Mononuclear cell (primary cell): ENCODE measurements at regions not wholly inside any gene's neighbourhood (a gene's known extent, or its start where the extent isn't known, plus 50 kb on each side); places are given as distances from the start of the nearest gene placed in this dataset.

Experiments used
- H3K27me3 ChIP-seq: 2 replicates; pipeline ENCODE4 v1.6.0; 2011; ENCODE audit warnings: low read length, control low read depth; ENCODE audit not compliant: insufficient read depth
- H3K4me1 ChIP-seq: 2 replicates; pipeline ENCODE4 v1.5.1; 2011; ENCODE audit warnings: mild to moderate bottlenecking, low read length, control low read depth; ENCODE audit not compliant: insufficient read depth
- H3K4me3 ChIP-seq: 2 replicates; pipeline ENCODE4 v1.5.1; 2011; ENCODE audit warnings: mild to moderate bottlenecking, low read length, moderate library complexity
- H3K9me3 ChIP-seq: 2 replicates; pipeline ENCODE4 v1.5.1; 2011; ENCODE audit warnings: low read depth, mild to moderate bottlenecking, control low read depth, low read length

- Histone ChIP-seq H3K27me3 (no peaks in the 10 kb centered on the region), H3K4me1 (no peaks in the 10 kb centered on the region), H3K4me3 (no peak overlapping the region), H3K9me3 (no peaks in the 10 kb centered on the region)
These were observed 312.6 kb downstream of the FGFR2 start for GRCh38 chr10:121285406-121286196.

GRCh38 chr10:121288011-121288410 is 310.2 kb downstream of the FGFR2 start:
- no peaks in the 10 kb centered on the region for H3K9me3 ChIP-seq
- no peaks in the 10 kb centered on the region for H3K27me3 ChIP-seq
- no peak overlapping the region for H3K4me3 ChIP-seq
- H3K4me1 ChIP-seq, result no peaks in the 10 kb centered on the region

DNA sequence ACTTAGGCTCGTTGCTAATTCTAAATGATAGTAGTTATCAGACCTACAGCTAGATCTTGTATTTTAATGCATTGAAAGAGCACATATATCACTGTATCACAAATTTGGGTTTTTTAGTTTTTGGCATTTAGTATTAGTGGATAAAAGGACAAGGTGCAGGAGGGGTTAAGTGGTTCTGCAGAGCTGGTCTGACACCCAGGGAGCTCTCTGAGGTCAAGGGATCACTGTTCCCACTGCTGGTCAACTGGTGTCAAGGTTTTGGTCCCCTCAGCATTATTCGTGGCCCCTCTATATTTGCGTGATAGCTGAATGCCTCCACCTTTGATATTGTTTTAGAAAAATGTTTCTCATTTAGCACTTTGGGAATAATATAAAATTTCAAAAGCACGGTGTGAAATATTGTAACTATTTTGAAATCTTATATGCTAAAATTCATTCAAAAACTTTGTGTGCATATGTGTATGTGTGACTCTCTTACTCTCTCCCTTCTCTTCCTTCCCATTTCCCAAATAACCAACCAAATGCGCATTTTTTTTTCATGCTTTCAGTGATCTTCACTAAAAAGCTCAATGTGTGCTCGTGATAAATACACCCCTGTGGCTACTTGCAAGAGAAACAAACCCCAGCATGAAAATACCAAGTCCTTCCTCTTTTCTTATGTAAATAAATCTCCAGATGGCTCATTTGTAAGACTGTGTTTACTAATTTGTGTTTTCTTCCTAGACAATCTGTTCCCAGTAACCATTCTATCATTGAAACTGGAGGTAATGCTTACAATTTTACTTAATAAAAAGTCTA is 309.2 kb downstream of the FGFR2 start:
- Histone ChIP-seq H3K9me3 (no peaks in the 10 kb centered on the region), H3K27me3 (no peaks in the 10 kb centered on the region), H3K4me3 (no peak overlapping the region), H3K4me1 (no peaks in the 10 kb centered on the region)

DNA sequence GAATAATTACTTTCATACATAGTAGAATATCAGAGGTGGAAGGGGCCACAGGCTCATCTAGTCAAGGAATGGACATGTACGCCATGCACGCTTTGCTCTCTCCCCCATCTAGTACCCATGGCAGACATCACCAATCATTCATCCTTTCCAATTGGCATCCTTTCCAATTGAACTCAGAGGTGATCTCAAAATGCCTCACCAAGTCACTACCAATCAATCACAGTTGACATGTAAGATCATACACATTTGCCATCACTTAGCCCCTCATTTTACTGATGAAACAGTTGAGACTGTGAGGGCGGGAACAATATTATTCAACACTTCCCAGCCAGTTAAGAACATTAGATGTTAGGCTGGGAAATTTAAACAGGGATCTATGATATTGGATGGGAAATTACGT is 308.4 kb downstream of the FGFR2 start:
- Histone ChIP-seq H3K4me3 (no peak overlapping the region), H3K27me3 (no peaks in the 10 kb centered on the region), H3K4me1 (no peaks in the 10 kb centered on the region), H3K9me3 (no peaks in the 10 kb centered on the region)

DNA sequence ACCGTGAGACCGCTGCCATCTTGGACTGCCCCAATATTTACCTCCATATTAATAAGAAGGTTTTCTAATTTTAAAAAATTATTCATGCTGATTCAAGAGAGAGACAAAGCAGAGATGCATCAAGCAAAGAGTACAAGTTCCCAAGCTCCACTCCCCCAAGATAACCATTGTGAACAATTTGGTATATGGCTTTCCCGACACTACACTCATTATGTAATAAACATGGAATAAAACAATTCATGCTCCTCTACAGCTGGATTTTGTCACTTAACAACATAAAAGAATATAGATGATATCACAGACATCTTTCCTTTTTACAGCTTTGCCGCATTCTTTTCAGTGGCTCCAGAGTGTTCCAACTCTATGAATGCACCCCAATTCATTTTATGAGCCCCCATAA is 307.6 kb downstream of the FGFR2 start:
- Histone ChIP-seq H3K4me3 (no peak overlapping the region), H3K27me3 (no peaks in the 10 kb centered on the region), H3K9me3 (no peaks in the 10 kb centered on the region), H3K4me1 (no peaks in the 10 kb centered on the region)

GRCh38 chr10:121291376-121291775 is 306.9 kb downstream of the FGFR2 start:
- Histone ChIP-seq H3K9me3 (no peaks in the 10 kb centered on the region), H3K27me3 (no peaks in the 10 kb centered on the region), H3K4me1 (no peaks in the 10 kb centered on the region), H3K4me3 (no peak overlapping the region)

DNA sequence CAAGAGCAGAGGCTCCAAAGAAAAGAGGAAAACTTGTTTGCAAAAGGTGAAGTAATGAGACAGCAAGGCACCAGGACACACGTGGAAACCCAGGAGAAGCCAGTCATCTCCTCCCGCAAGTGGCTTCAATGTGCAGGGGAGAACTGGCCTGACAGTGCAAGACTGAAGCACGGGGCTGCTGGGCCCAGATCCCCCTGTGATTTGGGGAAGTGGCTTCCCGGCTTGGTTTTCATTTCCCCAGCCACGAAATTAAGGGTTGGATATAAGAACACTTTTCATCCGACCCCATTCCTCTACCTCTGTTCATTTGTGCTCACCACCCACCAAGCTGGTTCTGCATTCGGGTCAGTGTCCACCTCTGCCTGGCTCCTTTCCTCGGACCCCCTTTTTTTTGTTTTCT is 306.4 kb downstream of the FGFR2 start:
- H3K9me3 ChIP-seq, result no peaks in the 10 kb centered on the region
- no peak overlapping the region for H3K4me3 ChIP-seq
- H3K27me3 ChIP-seq, result no peaks in the 10 kb centered on the region
- H3K4me1 ChIP-seq, result no peaks in the 10 kb centered on the region

DNA sequence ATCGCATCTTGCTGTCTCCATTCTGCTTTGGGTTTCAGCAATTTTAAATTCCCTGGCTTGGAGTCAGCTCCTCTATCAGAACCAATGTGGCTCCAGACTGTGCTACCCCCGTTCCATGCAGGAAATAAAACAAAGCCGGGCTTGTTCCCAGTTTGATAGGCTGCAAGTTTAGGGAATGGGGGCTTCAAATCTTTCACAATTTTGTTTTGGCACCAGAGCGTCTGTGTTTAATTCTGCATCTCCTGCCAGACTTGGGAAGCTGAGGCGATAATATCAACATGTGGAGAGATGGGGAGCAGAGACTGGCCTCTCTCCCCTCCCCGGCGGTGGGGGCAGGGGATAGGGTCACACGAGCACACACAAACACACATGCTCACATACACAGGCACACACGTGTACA is 305.9 kb downstream of the FGFR2 start:
- H3K4me1 ChIP-seq, result no peaks in the 10 kb centered on the region
- no peaks in the 10 kb centered on the region for H3K27me3 ChIP-seq
- H3K9me3 ChIP-seq, result no peaks in the 10 kb centered on the region
- H3K4me3 ChIP-seq, result no peak overlapping the region

DNA sequence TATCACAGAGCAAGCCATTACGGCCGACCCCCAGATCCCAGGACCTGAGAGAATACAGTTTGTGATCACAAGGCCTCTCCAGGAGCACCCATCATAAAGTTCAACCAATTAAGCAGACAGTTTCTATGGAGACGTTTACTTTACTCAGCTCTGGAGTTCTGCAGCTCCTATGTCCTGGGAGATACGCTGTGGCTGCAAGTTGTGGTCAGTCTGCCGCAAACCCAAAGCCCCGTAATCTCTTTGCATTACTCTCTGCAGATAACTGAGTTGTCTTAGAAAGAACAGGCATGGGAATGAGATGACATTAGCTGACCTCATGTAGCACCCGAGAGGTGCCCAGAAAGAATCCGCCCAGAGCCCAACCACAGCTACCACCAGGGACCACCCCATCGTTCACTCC is 305.1 kb downstream of the FGFR2 start:
- Histone ChIP-seq H3K27me3 (no peaks in the 10 kb centered on the region), H3K4me3 (no peak overlapping the region), H3K9me3 (no peaks in the 10 kb centered on the region), H3K4me1 (no peaks in the 10 kb centered on the region)

DNA sequence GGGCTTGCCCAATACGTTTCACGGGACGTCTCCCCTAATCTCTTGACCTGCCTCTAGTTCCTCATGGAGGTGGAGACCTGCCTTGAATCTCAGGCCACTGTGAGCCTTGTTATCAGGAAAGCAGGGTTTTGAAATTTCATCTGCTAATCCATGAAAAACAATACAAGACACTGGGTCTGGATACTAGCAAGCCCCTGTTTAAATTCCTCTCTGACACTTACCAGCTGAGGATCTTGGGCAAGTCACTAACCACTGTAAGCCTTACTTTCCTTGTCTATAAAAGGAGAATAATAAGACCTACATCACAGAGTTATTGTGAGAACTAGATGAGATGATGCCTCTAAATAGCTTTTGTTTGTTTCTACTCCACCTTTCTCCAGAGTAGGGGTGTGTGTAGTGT is 303.6 kb downstream of the FGFR2 start:
- Histone ChIP-seq H3K27me3 (no peaks in the 10 kb centered on the region), H3K4me1 (no peaks in the 10 kb centered on the region), H3K9me3 (no peaks in the 10 kb centered on the region), H3K4me3 (no peak overlapping the region)

DNA sequence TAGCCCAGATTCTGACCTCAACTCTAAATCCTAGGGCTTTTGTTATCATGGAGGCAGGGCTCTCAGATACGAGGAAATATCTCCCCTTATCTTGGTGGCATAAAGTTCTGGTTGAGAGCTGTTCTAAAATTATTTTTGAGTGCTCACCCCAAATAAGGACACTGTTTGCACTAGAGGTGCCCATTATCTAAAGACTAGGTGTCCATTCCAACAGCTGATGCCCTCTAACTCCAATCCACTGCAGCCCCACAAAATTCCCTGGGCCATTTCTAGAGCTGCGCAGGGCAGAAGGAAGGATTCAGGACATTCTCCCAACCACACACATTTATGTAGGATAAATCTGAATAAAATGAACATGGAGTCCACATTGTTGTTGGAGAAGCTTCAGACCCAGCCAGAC is 301.9 kb downstream of the FGFR2 start:
- no peak overlapping the region for H3K4me3 ChIP-seq
- no peaks in the 10 kb centered on the region for H3K27me3 ChIP-seq
- H3K4me1 ChIP-seq, result no peaks in the 10 kb centered on the region
- H3K9me3 ChIP-seq, result no peaks in the 10 kb centered on the region

DNA sequence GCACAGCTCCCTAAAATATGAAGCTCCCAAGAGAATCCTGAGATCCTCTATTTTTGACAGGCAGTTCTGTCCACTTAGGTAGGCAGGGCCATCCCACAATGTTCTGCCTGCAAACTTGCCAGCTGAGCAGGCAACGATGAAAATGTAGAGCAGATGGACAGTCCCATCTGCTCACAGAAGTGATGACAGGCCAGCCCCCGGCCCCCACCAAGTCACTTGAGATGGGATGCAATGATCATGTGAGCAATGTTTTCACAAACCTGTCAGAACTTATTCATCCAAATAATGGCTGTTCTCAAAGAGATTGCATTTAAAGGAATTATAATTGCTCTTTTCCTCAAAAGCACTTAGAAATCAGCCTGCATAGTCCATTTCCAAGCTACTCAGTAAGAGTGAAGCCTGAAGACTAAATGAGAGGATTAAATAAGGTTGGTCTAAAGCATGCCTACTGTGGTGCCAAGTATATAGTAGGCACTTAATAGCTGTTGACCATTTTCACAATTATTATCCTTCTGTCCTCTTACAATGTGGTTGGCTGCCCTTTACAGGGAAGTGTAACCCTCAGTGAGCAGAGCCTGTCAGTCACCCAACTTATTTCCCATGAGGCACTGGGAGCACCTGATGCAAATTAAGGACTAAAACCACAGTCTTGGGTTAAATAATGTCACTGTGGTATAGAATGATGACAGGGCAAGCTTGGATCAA is 301.2 kb downstream of the FGFR2 start:
- no peaks in the 10 kb centered on the region for H3K9me3 ChIP-seq
- no peaks in the 10 kb centered on the region for H3K27me3 ChIP-seq
- no peak overlapping the region for H3K4me3 ChIP-seq
- no peaks in the 10 kb centered on the region for H3K4me1 ChIP-seq

DNA sequence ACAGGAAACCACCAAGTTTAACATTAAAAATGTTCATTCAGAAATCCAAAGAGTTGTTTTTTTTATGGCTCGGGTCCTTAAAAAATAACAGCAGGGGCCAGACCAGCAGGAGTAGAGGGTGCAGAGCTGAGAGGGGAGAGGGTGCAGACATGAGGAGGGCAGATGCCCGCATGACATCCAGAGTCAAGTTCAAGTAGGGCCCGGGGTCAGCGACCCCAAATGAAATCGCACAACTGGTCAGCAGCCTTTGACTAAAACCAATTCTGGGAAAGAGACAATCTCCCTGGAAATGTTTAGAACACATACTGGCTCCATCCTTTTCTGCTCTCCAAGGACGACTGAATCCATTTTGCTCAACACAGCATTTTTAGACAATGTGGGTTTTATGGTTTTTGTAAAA is 297.5 kb downstream of the FGFR2 start:
- H3K4me1 ChIP-seq, result no peaks in the 10 kb centered on the region
- H3K9me3 ChIP-seq, result no peaks in the 10 kb centered on the region
- H3K4me3 ChIP-seq, result no peak overlapping the region
- H3K27me3 ChIP-seq, result no peaks in the 10 kb centered on the region

GRCh38 chr10:121302541-121303180 is 295.6 kb downstream of the FGFR2 start:
- Histone ChIP-seq H3K4me3 (no peak overlapping the region), H3K27me3 (no peaks in the 10 kb centered on the region), H3K9me3 (no peaks in the 10 kb centered on the region), H3K4me1 (no peaks in the 10 kb centered on the region)

- Histone ChIP-seq H3K27me3 (no peaks in the 10 kb centered on the region), H3K4me3 (no peak overlapping the region), H3K9me3 (no peaks in the 10 kb centered on the region), H3K4me1 (no peaks in the 10 kb centered on the region)
These were observed 294.9 kb downstream of the FGFR2 start for GRCh38 chr10:121303287-121303890.
